Lower lobe of right lung (tissue), 2 donors: ENCODE measurements at regions not wholly inside any gene's neighbourhood (a gene's known extent, or its start where the extent isn't known, plus 50 kb on each side); places are given as distances from the start of the nearest gene placed in this dataset.

Experiments
- ATAC-seq, 2 donors: fragments of 200-7000 bp; cut with Tn5 transposase; one replicate each; pipeline ENCODE4 v1.9.1; 2020 to 2022; ENCODE audit warnings: mild to moderate bottlenecking in 2 of 2, moderate library complexity in 2 of 2
- DNase-seq: peaks from one replicate; pipeline ENCODE4 v3.0.0-alpha.2; 2020
- H3K27ac ChIP-seq: fragments of 200-600 bp; one replicate; pipeline ENCODE4 v1.8.0; 2022
- H3K27me3 ChIP-seq: fragments of 200-600 bp; one replicate; pipeline ENCODE4 v1.8.0; 2022; ENCODE audit warnings: low read depth
- H3K36me3 ChIP-seq: fragments of 200-600 bp; one replicate; pipeline ENCODE4 v1.8.0; 2022; ENCODE audit warnings: mild to moderate bottlenecking
- H3K4me1 ChIP-seq: fragments of 200-600 bp; one replicate; pipeline ENCODE4 v1.8.0; 2022
- H3K4me3 ChIP-seq: fragments of 200-600 bp; one replicate; pipeline ENCODE4 v1.8.0; 2022; ENCODE audit warnings: mild to moderate bottlenecking
- H3K9me3 ChIP-seq: fragments of 200-600 bp; one replicate; pipeline ENCODE4 v1.8.0; 2022
- CTCF ChIP-seq: fragments of 200-600 bp; IDR thresholded peaks from one replicate; pipeline ENCODE4 v1.8.0; 2022; ENCODE audit warnings: antibody characterized with exemption, mild to moderate bottlenecking
- intact Hi-C: fragments of 100-400 bp; cut with DNase I; formaldehyde crosslinking; loops from one replicate; pipeline ENCODE4 v1.11.0; 2022
- donor health status: DM: no; HTN: yes; CAD: no; lungs with severe emphysema.

- Histone ChIP-seq H3K27me3 (no peaks in the 10 kb centered on the region), H3K4me3 (no peak overlapping the region), H3K36me3 (no peaks in the 10 kb centered on the region), H3K9me3 (no peaks in the 10 kb centered on the region), H3K4me1 (no peaks in the 10 kb centered on the region), H3K27ac (no peak overlapping the region)
- no peak for TF ChIP-seq CTCF
- no peak for DNase-seq
- intact Hi-C loops, result no loop called here
- no peak for ATAC-seq
Measured at GRCh38 chr16:73339821-73340220, 291.9 kb upstream of the ZFHX3 start.

- no peaks in the 10 kb centered on the region for H3K27me3 ChIP-seq
- no peaks in the 10 kb centered on the region for H3K36me3 ChIP-seq
- H3K4me3 ChIP-seq, result no peak overlapping the region
- no peak for ATAC-seq
- intact Hi-C loops, result no loop called here
- H3K9me3 ChIP-seq, result no peaks in the 10 kb centered on the region
- no peaks in the 10 kb centered on the region for H3K4me1 ChIP-seq
- no peak overlapping the region for H3K27ac ChIP-seq
- TF ChIP-seq CTCF, result no peak
- DNase-seq, result no peak
Measured at GRCh38 chr16:73337373-73338296, 289.7 kb upstream of the ZFHX3 start.

- no peaks in the 10 kb centered on the region for H3K36me3 ChIP-seq
- no peak for TF ChIP-seq CTCF
- H3K9me3 ChIP-seq, result no peaks in the 10 kb centered on the region
- DNase-seq (no peak), ATAC-seq (no peak)
- H3K4me3 ChIP-seq, result no peak overlapping the region
- H3K27me3 ChIP-seq, result no peaks in the 10 kb centered on the region
- no peak overlapping the region for H3K27ac ChIP-seq
- H3K4me1 ChIP-seq, result no peaks in the 10 kb centered on the region
- intact Hi-C loops, result no loop called here
Measured at GRCh38 chr16:73329358-73330286, 281.7 kb upstream of the ZFHX3 start.

GRCh38 chr16:73326770-73327470 lies 279.0 kb upstream of the ZFHX3 start:
- Histone ChIP-seq H3K27ac (no peak overlapping the region), H3K4me1 (no peaks in the 10 kb centered on the region), H3K9me3 (no peaks in the 10 kb centered on the region), H3K27me3 (no peaks in the 10 kb centered on the region), H3K36me3 (no peaks in the 10 kb centered on the region), H3K4me3 (no peak overlapping the region)
- TF ChIP-seq CTCF, result no peak
- intact Hi-C loops, result no loop called here
- no peak for DNase-seq
- ATAC-seq, result no peak

GRCh38 chr16:73326221-73326620 lies 278.3 kb upstream of the ZFHX3 start:
- TF ChIP-seq CTCF, result no peak
- no peak for ATAC-seq
- no peaks in the 10 kb centered on the region for H3K36me3 ChIP-seq
- DNase-seq, result no peak
- intact Hi-C loops, result no loop called here
- no peaks in the 10 kb centered on the region for H3K9me3 ChIP-seq
- no peaks in the 10 kb centered on the region for H3K4me1 ChIP-seq
- no peak overlapping the region for H3K4me3 ChIP-seq
- no peak overlapping the region for H3K27ac ChIP-seq
- no peaks in the 10 kb centered on the region for H3K27me3 ChIP-seq
